ENCODE measurements at regions not wholly inside any gene's neighbourhood (a gene's known extent, or its start where the extent isn't known, plus 50 kb on each side); places are given as distances from the start of the nearest gene placed in this dataset.

DNA sequence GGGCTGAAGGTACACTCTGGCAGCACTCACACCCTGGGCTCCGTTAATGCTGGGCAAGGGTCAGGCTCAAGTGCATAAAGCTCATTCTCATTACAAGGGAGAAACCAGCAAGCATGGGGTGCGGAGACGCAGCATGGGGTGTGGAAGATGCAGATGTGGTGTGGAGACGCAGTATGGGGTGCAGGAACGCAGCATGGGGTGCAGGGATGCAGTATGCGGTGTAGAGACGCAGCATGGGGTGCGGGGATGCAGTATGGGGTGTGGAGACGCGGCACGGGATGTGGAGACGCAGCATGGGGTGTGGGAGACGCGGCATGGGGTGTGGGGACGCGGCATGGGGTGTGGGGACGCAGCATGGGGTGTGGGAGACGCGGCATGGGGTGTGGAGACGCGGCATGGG lies 390.7 kb downstream of the NPHP4 start:
- TF ChIP-seq, protein P1, sequence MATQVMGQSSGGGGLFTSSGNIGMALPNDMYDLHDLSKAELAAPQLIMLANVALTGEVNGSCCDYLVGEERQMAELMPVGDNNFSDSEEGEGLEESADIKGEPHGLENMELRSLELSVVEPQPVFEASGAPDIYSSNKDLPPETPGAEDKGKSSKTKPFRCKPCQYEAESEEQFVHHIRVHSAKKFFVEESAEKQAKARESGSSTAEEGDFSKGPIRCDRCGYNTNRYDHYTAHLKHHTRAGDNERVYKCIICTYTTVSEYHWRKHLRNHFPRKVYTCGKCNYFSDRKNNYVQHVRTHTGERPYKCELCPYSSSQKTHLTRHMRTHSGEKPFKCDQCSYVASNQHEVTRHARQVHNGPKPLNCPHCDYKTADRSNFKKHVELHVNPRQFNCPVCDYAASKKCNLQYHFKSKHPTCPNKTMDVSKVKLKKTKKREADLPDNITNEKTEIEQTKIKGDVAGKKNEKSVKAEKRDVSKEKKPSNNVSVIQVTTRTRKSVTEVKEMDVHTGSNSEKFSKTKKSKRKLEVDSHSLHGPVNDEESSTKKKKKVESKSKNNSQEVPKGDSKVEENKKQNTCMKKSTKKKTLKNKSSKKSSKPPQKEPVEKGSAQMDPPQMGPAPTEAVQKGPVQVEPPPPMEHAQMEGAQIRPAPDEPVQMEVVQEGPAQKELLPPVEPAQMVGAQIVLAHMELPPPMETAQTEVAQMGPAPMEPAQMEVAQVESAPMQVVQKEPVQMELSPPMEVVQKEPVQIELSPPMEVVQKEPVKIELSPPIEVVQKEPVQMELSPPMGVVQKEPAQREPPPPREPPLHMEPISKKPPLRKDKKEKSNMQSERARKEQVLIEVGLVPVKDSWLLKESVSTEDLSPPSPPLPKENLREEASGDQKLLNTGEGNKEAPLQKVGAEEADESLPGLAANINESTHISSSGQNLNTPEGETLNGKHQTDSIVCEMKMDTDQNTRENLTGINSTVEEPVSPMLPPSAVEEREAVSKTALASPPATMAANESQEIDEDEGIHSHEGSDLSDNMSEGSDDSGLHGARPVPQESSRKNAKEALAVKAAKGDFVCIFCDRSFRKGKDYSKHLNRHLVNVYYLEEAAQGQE (IDR thresholded peaks at IDR 0.05; ENCODE audit: insufficient read depth in 1 of 2, low read depth in 2 of 2, low read length in 2 of 2): no peak
- no peak for TF ChIP-seq POLR2AphosphoS5 (IDR thresholded peaks at IDR 0.05; ENCODE audit: low read depth, low read length)
- TF ChIP-seq FOXP2 (optimal IDR thresholded peaks at IDR 0.05; ENCODE audit: borderline replicate concordance, extremely low read depth, extremely low read length, insufficient read depth): no peak

Measured in PFSK-1 (cell line).